ENCODE measurements at regions not wholly inside any gene's neighbourhood (a gene's known extent, or its start where the extent isn't known, plus 50 kb on each side); places are given as distances from the start of the nearest gene placed in this dataset.
"Not testable (repeated sequence)": the region's sequence is repeated elsewhere in the genome, so short reads cannot be mapped to it uniquely, and the experiment has no call there.

DNA sequence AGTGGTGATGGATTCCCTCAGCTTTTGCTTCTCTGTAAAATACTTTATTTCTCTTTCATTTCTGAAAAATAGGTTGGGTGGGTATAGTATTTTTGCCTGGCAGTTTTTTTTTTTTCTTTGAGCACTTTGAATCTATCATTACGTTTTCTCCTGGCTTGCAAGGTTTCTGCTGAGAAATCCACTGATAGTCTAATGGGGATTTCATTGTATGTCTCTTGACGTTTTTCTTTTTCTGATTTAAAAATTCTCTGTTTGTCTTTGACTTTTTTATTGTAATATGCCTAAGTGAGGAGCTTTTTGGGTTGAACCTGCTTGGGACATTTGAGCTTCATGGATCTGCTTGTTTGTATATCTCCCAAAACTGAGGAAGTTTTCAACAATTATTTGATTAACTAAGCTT is 606.0 kb downstream of the KCNH5 start:
- no peak for FAIRE-seq
- DNase-seq (ENCODE audit: extremely low spot score, insufficient read length, low read depth), result no peak

DNA sequence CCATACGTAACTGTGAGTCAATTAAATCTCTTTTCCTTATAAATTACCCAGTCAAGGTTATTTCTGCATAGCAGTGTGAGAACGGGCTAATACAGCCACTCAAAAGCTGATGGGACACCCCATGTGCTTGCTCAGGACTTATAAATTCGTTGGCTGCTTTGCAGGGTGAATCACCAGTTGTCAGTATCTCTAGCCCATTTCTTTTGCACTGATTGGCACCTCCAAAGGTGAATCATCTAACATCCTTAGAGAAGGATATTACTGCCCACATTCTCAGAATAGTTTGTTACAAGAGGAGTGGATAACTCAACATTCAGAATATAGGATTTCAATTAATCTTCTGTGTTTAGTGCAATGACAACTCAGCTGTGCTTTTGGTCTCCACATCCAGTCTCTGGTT is 601.5 kb downstream of the KCNH5 start:
- no peak for DNase-seq (ENCODE audit: extremely low spot score, insufficient read length, low read depth)
- no peak for FAIRE-seq

DNA sequence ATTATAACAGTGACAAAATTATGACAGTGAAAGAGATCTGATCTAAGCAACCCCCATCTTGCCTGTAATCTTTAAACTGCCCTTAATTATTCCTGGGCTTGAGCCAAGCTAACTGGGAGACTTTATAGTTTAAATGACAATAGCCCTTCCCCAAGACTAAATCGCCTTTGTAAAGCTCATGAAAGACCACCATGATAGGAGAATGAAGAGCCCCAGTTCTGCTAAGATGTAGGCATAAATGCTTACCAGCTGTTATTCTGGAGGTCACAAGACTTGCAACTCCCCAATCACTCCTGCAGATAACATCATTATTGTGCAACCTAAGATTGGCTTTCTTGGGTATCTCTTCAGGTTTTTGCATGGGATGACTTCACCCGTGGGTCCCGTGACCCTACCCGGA is 599.7 kb downstream of the KCNH5 start:
- no peak for FAIRE-seq
- DNase-seq (ENCODE audit: extremely low spot score, insufficient read length, low read depth), result no peak

DNA sequence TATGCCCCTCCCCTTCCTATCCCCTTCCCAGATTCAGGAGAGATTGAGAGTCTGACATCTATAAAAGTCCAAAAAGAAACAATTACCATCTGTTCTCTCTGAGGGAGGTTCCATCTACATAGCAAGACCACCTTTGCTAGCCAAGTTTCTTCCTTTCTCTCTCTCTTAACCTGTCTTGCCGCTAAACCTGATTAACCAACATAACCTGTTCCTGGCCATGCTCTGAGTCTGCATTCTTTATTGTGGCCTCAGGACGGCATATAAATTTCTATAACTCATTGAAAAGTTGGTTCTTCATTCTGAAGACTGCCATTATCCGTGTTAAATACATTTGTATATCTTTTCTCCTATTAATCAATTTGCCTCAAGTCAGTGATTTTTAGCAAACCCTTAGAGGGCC is 594.0 kb downstream of the KCNH5 start:
- no peak for DNase-seq (ENCODE audit: extremely low spot score, insufficient read length, low read depth)
- FAIRE-seq, result no peak

DNA sequence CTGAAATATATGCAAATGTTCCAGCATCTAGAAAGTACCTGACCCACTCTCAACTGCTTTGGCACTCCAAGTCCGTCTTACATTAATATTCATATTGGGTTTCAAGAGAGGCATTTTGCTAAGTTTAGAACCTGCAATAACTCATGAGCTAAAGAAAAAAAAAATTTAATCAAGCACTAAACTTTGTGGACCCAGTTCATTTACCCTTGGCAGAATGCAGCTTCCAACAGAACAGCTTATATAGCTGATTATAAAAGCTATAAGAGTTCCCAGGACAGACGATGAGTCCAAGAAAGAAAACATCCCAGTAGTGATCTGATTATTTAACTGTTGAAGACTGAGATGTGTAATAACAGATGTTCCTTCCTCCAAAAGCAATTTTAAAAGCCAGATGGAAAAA is 592.0 kb downstream of the KCNH5 start:
- FAIRE-seq (no peak), DNase-seq (ENCODE audit: extremely low spot score, insufficient read length, low read depth) (no peak)

DNA sequence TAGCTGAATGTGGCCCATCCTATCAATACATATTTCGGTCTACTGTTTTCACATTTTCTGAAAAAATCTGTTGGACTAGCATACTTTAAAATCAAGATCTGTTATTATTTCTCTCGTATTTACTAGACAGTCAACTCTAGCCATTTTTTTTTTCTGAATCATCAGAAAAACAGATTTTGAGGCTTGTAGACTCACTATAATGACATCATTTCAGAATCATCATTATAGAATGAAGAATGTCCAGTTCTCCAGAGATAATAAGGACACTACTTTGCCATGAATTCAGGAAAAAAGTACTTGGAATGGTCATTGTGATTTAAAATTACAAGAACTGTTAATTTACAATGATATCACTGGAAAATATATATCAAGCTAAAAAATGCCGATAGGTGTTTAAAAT is 589.8 kb downstream of the KCNH5 start:
- no peak for FAIRE-seq
- no peak for DNase-seq (ENCODE audit: extremely low spot score, insufficient read length, low read depth)

DNA sequence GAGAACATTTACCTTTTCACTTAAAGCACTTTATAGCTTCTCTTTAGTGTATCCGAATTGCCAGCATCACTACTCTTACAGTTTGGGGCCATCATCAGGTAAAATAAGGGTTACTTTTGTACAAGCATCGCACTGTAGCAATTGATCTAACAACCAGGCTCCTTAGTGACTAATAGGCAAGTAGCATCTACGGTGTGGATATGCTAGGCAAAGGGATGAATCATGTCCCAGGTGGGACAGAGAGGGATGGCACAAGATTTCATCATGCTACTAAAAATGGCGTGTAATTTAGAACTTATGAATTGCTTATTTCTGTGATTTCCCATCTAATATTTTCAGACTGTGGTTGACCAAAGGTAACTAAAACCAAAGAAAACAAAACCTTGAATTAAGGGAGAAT is 582.3 kb downstream of the KCNH5 start:
- no peak for DNase-seq (ENCODE audit: extremely low spot score, insufficient read length, low read depth)
- no peak for FAIRE-seq

DNA sequence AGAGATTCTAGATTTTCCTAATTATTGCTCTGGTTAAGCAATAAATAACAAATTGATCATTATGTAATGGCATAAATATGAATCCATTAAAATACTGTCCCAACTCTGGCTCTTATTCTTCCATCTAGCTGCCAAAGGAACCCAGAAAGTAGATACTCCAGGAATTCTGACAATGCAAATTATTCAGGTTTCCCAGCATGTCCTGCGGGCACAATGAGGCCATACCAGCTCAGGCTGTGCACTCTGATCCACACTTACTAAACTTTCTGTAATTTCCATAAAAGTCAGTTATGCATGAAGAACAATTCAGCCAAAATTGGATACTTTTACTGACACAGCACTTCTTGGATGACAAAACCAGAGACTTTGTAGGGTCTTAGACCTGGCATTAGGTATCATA is 576.3 kb downstream of the KCNH5 start:
- FAIRE-seq (no peak), DNase-seq (ENCODE audit: extremely low spot score, insufficient read length, low read depth) (no peak)

DNA sequence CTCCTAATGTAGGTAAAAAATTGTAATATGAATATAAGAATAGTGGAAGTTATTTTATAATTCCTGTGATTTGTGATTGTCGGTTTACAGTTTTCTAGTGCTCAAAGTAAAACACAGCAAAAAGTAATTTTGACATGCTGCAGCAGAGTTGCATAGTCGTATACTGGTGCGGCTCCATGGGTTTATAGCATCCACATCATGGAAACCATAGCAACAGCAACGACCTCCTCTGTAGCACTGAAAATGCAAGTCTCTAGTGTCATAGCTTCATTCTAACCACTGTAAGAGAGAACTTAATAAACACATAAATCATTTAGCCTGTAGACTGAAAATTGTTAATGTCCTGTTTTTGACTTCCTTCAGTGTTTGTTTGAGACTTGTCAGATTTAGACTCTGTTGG is 574.3 kb downstream of the KCNH5 start:
- DNase-seq (ENCODE audit: extremely low spot score, insufficient read length, low read depth) (no peak), FAIRE-seq (no peak)

DNA sequence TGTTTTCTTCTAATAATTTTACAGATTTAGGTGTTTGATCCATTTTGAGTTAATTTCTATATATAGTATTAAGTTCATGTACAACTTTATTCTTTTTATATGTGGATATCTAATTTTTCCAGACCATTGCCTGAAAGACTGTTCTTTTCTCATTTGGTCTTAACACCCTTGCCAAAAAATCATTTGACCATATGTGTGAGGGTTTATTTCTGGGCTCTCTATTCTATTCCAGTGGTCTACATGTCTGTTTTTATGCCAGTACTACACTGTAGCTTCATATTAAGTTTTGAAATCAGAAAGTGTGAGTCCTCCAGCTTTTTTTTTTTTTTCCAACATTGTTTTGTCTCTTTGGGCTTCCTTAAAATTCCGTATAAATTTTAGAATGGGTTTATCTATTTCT is 554.1 kb downstream of the KCNH5 start:
- DNase-seq (ENCODE audit: extremely low spot score, insufficient read length, low read depth) (no peak), FAIRE-seq (no peak)

DNA sequence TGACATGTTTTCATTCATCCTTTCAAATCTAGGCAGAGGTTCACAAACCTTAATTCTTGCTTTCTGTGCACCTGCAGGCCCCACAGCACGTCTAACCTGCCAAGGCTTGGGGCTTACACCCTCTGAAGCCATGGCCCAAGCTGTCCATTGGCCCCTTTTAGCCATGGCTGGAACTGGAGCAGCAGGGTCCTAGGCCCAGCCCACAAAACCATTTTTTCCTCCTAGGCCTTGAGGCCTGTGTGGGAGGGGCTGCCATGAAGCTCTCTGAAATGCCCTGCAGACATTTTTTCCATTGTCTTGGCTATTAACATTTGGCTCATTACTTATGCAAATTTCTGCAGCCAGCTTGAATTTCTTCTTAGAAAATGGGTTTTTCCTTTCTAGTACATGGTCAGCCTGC is 547.5 kb downstream of the KCNH5 start:
- no peak for FAIRE-seq
- no peak for DNase-seq (ENCODE audit: extremely low spot score, insufficient read length, low read depth)

DNA sequence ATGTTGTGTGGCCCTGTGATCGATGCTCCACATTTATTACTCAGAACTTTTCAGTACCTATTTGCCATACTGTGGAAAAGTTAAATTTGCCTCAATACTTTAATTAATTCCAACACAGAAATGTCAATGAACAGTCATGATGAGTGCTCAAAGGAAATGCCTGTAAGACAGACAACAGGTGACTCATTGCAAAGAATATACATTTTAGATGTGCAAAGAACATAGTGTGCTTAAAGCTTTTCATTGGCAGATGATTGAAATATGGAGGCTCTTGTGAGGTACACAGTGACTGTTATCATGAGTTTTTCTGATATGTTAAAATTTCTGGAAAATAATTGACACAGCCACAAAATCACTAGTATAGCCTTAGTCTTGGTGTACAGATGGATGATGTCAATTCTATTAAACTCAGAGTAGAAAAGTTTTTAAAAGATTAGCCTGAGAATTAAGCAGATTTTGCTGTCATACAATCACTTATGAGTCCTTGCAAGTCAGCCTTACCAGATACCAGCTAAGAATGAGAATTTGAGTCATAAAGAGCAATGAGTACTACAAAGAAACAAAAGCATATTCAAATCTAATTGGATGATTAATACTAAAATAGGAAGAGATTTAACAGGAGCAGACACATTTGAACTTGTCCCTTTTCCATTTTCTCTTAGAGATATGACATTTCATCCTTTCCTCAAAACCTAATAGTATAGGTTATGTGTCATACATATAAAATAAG is 544.1 kb downstream of the KCNH5 start:
- no peak for FAIRE-seq
- DNase-seq (ENCODE audit: extremely low spot score, insufficient read length, low read depth), result no peak

DNA sequence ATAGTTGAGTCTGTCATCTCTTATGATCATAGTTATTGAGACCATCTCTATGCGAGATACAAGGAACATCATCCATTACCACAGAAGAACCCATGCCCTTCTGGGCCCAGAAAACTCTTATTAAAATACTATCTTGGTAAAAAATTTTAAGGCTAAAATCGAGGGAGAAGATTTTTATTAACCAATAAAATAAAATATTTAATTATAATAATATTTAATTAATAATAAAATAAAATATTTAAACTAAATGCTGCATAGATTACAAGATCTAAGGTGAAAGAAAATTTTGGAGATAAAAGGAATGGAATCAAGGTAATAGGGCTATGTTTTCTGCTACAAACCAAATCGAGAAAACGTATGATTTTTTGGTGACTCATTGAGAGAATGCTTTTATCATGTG is 540.2 kb downstream of the KCNH5 start:
- DNase-seq (ENCODE audit: extremely low spot score, insufficient read length, low read depth) (no peak), FAIRE-seq (no peak)

DNA sequence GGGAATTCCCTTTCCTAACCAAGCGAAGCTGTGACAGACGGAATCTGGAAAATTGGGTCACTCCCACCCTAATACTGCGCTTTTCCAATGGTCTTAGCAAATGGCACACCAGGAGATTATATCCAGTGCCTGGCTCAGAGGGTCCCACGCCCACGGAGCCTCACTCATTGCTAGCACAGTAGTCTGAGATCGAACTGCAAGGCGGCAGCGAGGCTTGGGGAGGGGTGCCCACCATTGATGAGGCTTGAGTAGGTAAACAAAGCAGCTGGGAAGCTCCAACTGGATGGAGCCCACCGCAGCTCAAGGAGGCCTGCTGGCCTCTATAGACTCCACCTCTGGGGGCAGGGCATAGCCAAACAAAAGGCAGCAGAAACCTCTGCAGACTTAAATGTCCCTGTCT is 523.9 kb downstream of the KCNH5 start:
- FAIRE-seq, result not testable (repeated sequence)

DNA sequence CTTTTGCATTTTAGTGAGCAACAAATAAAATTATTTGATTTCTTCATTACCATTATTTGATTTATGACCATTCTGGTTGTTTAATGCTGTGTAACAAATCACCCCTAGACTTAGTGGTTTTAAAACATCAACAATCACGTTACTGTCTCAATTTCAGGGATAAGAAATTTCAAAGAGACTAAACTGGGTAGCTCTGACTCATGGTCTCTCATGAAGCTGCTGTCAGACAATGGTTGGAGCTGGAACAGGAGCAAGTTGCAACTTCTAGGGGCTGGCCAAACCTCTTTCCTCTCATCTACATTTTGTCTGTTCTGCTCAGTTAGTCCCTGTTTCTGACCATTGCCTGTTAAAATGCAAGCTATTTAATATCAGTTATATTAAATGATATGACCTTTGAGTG is 517.0 kb downstream of the KCNH5 start:
- no peak for FAIRE-seq
- no peak for DNase-seq (ENCODE audit: extremely low spot score, insufficient read length, low read depth)

More for the DNA sequence above, 523.9 kb downstream of the KCNH5 start:
- not testable (repeated sequence) for DNase-seq (ENCODE audit: extremely low spot score, insufficient read length, low read depth)

DNA sequence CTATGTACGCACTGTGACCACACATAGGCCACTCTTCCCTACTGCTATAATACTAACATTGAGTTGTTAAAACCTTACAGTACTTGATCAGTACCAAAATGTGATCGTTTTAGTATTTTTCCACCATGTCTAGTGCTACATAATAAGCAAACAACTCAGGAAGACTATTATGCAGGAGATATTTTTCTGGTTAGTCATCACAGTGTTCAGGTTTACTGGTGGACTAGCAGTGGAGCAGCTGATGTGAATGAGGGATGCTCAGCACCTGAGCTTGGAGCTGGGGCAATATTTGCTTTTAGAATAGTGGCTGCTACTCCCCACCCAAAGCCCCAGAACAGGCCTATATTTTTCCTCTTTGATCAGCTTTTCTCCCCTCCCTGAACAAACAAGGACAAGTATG is 513.1 kb downstream of the KCNH5 start:
- FAIRE-seq, result no peak
- DNase-seq (ENCODE audit: extremely low spot score, insufficient read length, low read depth), result no peak

DNA sequence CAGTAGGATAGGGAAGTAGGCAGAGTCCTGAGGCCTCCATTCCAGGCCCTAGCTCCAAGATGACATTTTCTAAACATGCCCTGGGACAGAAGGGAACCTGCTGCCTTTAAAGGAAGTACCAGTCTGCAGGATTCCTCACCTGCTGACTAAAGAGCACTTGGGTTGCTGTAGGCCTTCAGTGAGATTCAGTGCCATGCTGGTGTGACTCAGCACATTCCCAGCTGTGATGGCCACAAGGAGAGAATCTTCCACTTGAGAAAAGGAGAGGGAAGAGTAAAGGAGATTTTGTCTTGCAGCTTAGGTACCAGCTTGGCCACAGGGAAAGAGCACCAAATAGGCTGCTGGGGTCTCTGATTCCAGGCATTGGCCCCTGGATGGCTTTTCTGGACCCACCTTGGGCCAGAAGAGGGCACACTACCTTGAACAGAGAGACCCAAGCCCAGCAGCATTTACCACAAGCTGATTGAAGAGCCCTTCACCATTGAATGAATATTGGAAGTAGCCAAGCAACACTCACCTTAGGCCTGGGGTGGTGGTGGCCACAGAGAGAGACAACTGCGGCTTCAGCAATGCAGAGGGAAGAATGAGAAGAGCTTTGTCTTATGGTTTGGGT is 498.3 kb downstream of the KCNH5 start:
- no peak for DNase-seq (ENCODE audit: extremely low spot score, insufficient read length, low read depth)
- no peak for FAIRE-seq

DNA sequence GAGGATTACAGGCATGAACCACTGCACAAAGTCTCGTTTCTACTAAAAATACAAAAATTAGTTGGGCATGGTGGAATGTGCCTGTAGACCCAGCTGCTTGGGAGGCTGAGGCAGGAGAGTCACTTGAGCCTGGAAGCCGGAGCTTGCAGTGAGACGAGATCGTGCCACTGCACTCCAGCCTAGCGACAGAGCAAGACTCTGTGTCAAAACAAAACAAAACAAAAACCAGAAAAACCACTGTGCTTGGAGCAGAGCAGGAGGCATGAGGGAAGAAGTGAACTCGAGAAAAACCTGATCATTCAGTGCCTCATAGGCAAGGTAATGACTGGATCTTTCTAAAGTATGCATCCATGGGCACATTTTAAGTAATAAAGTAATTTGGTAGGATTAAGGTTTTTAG is 487.8 kb downstream of the KCNH5 start:
- FAIRE-seq, result no peak

DNA sequence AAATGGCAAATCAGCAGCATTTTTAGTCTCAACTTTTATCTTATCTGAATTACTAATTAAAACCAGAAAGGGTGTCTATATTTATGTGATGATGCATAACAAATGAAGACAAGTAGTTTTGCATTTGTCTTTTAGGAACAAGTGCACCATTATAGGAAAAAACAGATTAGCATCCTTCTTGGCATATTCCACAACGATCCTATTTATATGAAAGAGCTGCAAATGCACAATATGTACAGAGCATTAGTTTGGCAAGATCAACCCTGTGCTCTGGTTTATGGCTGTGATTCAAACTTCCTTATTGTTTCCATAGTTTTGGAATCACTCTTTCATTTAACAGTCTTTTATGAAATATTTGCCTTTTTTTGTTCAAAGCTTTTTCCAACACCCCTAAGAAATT is 486.8 kb downstream of the KCNH5 start:
- DNase-seq (ENCODE audit: extremely low spot score, insufficient read length, low read depth) (no peak), FAIRE-seq (no peak)

More for the DNA sequence above, 487.8 kb downstream of the KCNH5 start:
- DNase-seq (ENCODE audit: extremely low spot score, insufficient read length, low read depth), result no peak

DNA sequence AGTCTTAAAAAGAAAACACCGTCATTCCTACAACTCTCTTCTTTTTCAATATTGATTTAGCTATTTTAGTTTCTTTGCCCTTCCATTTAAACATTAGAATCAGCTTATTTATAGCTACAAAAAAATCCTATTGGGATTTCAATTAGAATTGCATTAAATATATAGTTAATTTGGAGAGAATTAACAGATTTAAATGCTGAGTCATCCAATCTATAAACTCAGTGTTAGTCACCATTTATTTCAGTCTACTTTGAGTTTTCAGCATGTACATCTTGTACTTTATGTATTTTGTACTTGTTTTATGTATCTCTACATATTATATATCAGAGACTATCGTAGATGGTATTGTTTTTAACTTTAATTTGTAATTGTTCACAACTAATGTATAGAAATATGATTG is 460.0 kb downstream of the KCNH5 start:
- DNase-seq (ENCODE audit: extremely low spot score, insufficient read length, low read depth), result no peak
- no peak for FAIRE-seq

DNA sequence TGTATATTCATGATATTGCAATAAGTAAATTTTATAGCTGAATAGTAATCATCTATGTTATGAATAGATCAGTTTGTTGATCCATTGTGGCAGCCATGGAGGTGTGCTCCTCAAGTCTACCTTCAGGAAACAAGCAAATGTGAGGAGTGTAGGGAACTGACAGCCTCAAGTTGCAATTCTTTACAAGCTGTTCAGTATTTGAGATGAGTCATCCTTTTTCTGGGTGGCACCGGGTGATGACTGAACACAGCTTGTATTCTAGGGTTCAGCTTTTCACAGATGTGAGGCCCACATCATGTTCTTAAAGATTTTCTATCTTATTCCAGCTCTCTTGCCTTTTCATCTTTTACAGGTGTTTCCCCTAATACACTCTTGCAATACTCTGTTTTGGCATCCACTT is 452.4 kb downstream of the KCNH5 start:
- FAIRE-seq (no peak), DNase-seq (ENCODE audit: extremely low spot score, insufficient read length, low read depth) (no peak)

DNA sequence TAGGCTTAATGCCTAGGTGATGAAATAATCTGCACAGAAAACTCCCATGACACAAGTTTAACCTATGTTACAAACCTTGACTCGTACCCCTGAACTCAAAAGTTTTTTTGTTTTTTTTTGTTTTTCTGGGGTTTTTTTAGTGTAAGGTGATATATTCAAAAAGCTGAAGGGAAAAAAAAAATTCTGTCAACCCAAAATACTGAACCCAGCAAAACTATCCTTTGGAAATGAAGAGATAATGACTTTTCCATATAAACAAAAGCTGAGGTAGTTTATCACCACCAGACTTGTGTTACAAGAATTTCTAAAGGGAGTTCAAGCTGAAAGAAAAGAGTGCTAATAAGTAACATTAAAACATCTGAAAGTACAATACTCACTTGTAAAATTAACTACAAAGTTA is 448.1 kb downstream of the KCNH5 start:
- DNase-seq (ENCODE audit: extremely low spot score, insufficient read length, low read depth) (no peak), FAIRE-seq (no peak)

Measured in GM18507 (cell line).